ENCODE measurements at regions not wholly inside any gene's neighbourhood (a gene's known extent, or its start where the extent isn't known, plus 50 kb on each side); places are given as distances from the start of the nearest gene placed in this dataset.

GRCh38 chr5:173790836-173791546 is 97.2 kb upstream of the CPEB4 start:
- TF ChIP-seq CTCF (IDR thresholded peaks at IDR 0.05) (no peak), POLR2A (IDR thresholded peaks at IDR 0.05) (no peak), POLR2AphosphoS5 (IDR thresholded peaks at IDR 0.05) (no peak)

Measured in upper lobe of left lung (tissue), 4 donors.